Thoracic aorta (tissue), 2 donors: ENCODE measurements at regions not wholly inside any gene's neighbourhood (a gene's known extent, or its start where the extent isn't known, plus 50 kb on each side); places are given as distances from the start of the nearest gene placed in this dataset.

Source experiments
- ATAC-seq: fragments of 150-250 bp; one replicate; pipeline ENCODE4 v1.8.0; 2017; ENCODE audit warnings: low read depth; ENCODE audit not compliant: insufficient number of reproducible peaks, low FRiP score
- DNase-seq: peaks from one replicate; pipeline ENCODE4 v3.0.0-alpha.2; 2020; ENCODE audit warnings: low spot score
- H3K27ac ChIP-seq, 2 donors: fragments of 200-600 bp; sonication (generic); 1 replicate in 1 of 2; 2 replicates in 1 of 2; pipeline ENCODE4 v1.5.1; 2016; ENCODE audit warnings: mild to moderate bottlenecking in 2 of 2, moderate library complexity in 2 of 2
- H3K27me3 ChIP-seq: fragments of 200-600 bp; sonication (generic); replicated peaks from 2 replicates; pipeline ENCODE4 v1.6.0; 2016; ENCODE audit warnings: mild to moderate bottlenecking; ENCODE audit not compliant: insufficient read depth
- H3K36me3 ChIP-seq: fragments of 200-600 bp; sonication (generic); one replicate; pipeline ENCODE4 v1.5.1; 2016
- H3K4me1 ChIP-seq, 2 donors: fragments of 200-600 bp; sonication (generic); 1 replicate in 1 of 2; 2 replicates in 1 of 2; pipeline versions ENCODE4 v1.5.1 to v1.6.0; 2016; ENCODE audit warnings: low read depth in 2 of 2, mild to moderate bottlenecking in 1 of 2; ENCODE audit not compliant: control insufficient read depth in 1 of 2
- H3K4me3 ChIP-seq: fragments of 200-600 bp; sonication (generic); 2 replicates; pipeline ENCODE4 v1.5.1; 2016; ENCODE audit warnings: mild to moderate bottlenecking
- H3K9me3 ChIP-seq: fragments of 200-600 bp; sonication (generic); 2 replicates; pipeline ENCODE4 v1.5.1; 2016
- CTCF ChIP-seq: fragments of 200-600 bp; sonication (generic); IDR thresholded peaks from one replicate; pipeline ENCODE4 v1.5.1; 2019; ENCODE audit warnings: antibody characterized with exemption

GRCh38 chr6:105593805-105594671, 191.2 kb upstream of the PREP start:
- Histone ChIP-seq H3K4me1 (peaks cover 13 to 35% of the 10 kb centered on the region in 2 donors), H3K27ac (no peak overlapping the region), H3K9me3 (no peaks in the 10 kb centered on the region), H3K4me3 (no peak overlapping the region), H3K27me3 (no peaks in the 10 kb centered on the region), H3K36me3 (no peaks in the 10 kb centered on the region)
- no peak for TF ChIP-seq CTCF
- no peak for ATAC-seq
- DNase-seq = no peak

- ATAC-seq (no peak), DNase-seq (no peak)
- Histone ChIP-seq H3K36me3 (no peaks in the 10 kb centered on the region), H3K4me3 (no peak overlapping the region), H3K27ac (no peak overlapping the region), H3K4me1 (peaks cover 13 to 35% of the 10 kb centered on the region in 2 donors), H3K27me3 (no peaks in the 10 kb centered on the region), H3K9me3 (no peaks in the 10 kb centered on the region)
- no peak for TF ChIP-seq CTCF
Observed at GRCh38 chr6:105593056-105593690, 190.3 kb upstream of the PREP start.

- Histone ChIP-seq H3K27me3 (no peaks in the 10 kb centered on the region), H3K9me3 (no peaks in the 10 kb centered on the region), H3K4me1 (peaks cover 13 to 35% of the 10 kb centered on the region in 2 donors), H3K4me3 (no peak overlapping the region), H3K27ac (no peak overlapping the region), H3K36me3 (no peaks in the 10 kb centered on the region)
- ATAC-seq = no peak
- no peak for DNase-seq
- TF ChIP-seq CTCF = no peak
Observed at GRCh38 chr6:105592329-105592728, 189.4 kb upstream of the PREP start.

- Histone ChIP-seq H3K27ac (no peak overlapping the region), H3K36me3 (no peaks in the 10 kb centered on the region), H3K4me1 (peaks cover 13 to 29% of the 10 kb centered on the region in 2 donors), H3K4me3 (no peak overlapping the region), H3K27me3 (no peaks in the 10 kb centered on the region), H3K9me3 (no peaks in the 10 kb centered on the region)
- ATAC-seq (no peak), DNase-seq (no peak)
- no peak for TF ChIP-seq CTCF
Observed at GRCh38 chr6:105591053-105591452, 188.2 kb upstream of the PREP start.

- H3K4me3 ChIP-seq = no peak overlapping the region
- H3K4me1 ChIP-seq = peaks cover 0 to 10% of the 10 kb centered on the region in 2 donors
- H3K27ac ChIP-seq = no peak overlapping the region
- H3K27me3 ChIP-seq = no peaks in the 10 kb centered on the region
- no peaks in the 10 kb centered on the region for H3K36me3 ChIP-seq
- H3K9me3 ChIP-seq = no peaks in the 10 kb centered on the region
- ATAC-seq = no peak
- DNase-seq = no peak
- TF ChIP-seq CTCF = no peak
Observed at GRCh38 chr6:105588123-105588710, 185.3 kb upstream of the PREP start.
